ENCODE measurements at regions not wholly inside any gene's neighbourhood (a gene's known extent, or its start where the extent isn't known, plus 50 kb on each side); places are given as distances from the start of the nearest gene placed in this dataset.

GRCh38 chr10:31601136-31601535 is 282.1 kb downstream of the ZEB1 start:
- H3K4ac ChIP-seq (ENCODE audit: low read depth, low read length) = no peak overlapping the region
- H3K36me3 ChIP-seq (ENCODE audit: control insufficient read depth, insufficient read depth, low read length) = no peaks in the 10 kb centered on the region
- no peak overlapping the region for H4K8ac ChIP-seq (ENCODE audit: low read depth in 2 of 2, low read length in 2 of 2)
- H3K4me3 ChIP-seq (ENCODE audit: insufficient read depth, low read depth, low read length) = no peak overlapping the region
- no peak for TF ChIP-seq MAFK (IDR thresholded peaks at IDR 0.05; ENCODE audit: low read depth, low read length)
- no peak for TF ChIP-seq MXI1 (IDR thresholded peaks at IDR 0.05; ENCODE audit: borderline replicate concordance, low read depth, low read length)
- no peak for TF ChIP-seq RCOR1 (IDR thresholded peaks at IDR 0.05; ENCODE audit: insufficient replicate concordance, low read length)
- TF ChIP-seq MAZ (IDR thresholded peaks at IDR 0.05; ENCODE audit: borderline replicate concordance, low read depth, low read length) = no peak
- H3K18ac ChIP-seq (ENCODE audit: low read depth, low read length) = no peak overlapping the region
- no peak overlapping the region for H3K23ac ChIP-seq (ENCODE audit: low read depth, low read length)
- no peak overlapping the region; the same call in 1 of the 2 replicates for H2AK5ac ChIP-seq (ENCODE audit: low read depth, low read length)
- H2AK9ac ChIP-seq (replicated peaks; ENCODE audit: low read depth, low read length, poor library complexity) = no peak overlapping the region
- dilution Hi-C loops (cut with HindIII; ENCODE audit: low sequenced_read_pairs, unreplicated experiment) = no loop called here
- no peak overlapping the region for H3K14ac ChIP-seq (replicated peaks; ENCODE audit: low read depth, low read length)
- H4K5ac ChIP-seq (ENCODE audit: low read depth, low read length) = no peak overlapping the region
- no peak overlapping the region for H3K4me2 ChIP-seq (ENCODE audit: low read depth, low read length)
- WGBS, 2 experiments (ENCODE audit: extremely low coverage in 2 of 2, insufficient read length in 1 of 2) = no CpG with 5 or more reads among the region's 3 CpGs
- ChIA-PET POLR2A (ENCODE audit: unreplicated experiment) (no interaction called here), CTCF (no interaction called here)
- no peak overlapping the region for H3K9ac ChIP-seq (ENCODE audit: low read depth, low read length)
- ATAC-seq (ENCODE audit: low read depth) (no peak), DNase-seq (no peak)
- H4K20me1 ChIP-seq (ENCODE audit: insufficient read depth, low read length) = no peaks in the 10 kb centered on the region
- H3K56ac ChIP-seq (ENCODE audit: extremely low read depth, insufficient read depth, low read length) = no peak overlapping the region
- no peak overlapping the region for H4K91ac ChIP-seq (ENCODE audit: insufficient read depth, low read depth, low read length)
- in situ Hi-C loops (cut with MboI; ENCODE audit: low sequenced_read_pairs) = no loop called here
- no peaks in the 10 kb centered on the region for H3K9me1 ChIP-seq (ENCODE audit: insufficient read depth, low read length)
- no peak overlapping the region for H2BK5ac ChIP-seq (ENCODE audit: low read depth, low read length, poor library complexity, severe bottlenecking)
- peaks cover 3% of the 10 kb centered on the region; the same call in 1 of the 2 replicates for H3K4me1 ChIP-seq (ENCODE audit: control insufficient read depth, insufficient read depth, low read length)
- BruUV-seq (replicated peaks) = no TSS peak
- no peak overlapping the region for H2BK120ac ChIP-seq (ENCODE audit: low read depth, low read length)
- no peak overlapping the region for H2BK20ac ChIP-seq (ENCODE audit: low read depth, low read length)
- no peaks in the 10 kb centered on the region for H3K9me3 ChIP-seq (ENCODE audit: control insufficient read depth, insufficient read depth, low read length)
- intact Hi-C loops (cut with micrococcal nuclease) = no loop called here
- no peaks in the 10 kb centered on the region for H3K27me3 ChIP-seq (ENCODE audit: control insufficient read depth, insufficient read depth, low read length)
- no peak overlapping the region for H3K27ac ChIP-seq (ENCODE audit: insufficient read depth, low read length)
- H2BK15ac ChIP-seq (ENCODE audit: low read depth, low read length) = no peak overlapping the region
- no peaks in the 10 kb centered on the region; a peak in 1 of 4 replicates for H3K79me1 ChIP-seq (ENCODE audit: low read depth in 1 of 2, low read length in 2 of 2)
- H2AFZ ChIP-seq (replicated peaks; ENCODE audit: low read length, poor library complexity) = no peak overlapping the region
